Hematopoietic multipotent progenitor cell treated with erythropoietin and hydrocortisone succinate and interleukin-3 and kit ligand, for 15 days (in vitro differentiated cells): ENCODE measurements at regions not wholly inside any gene's neighbourhood (a gene's known extent, or its start where the extent isn't known, plus 50 kb on each side); places are given as distances from the start of the nearest gene placed in this dataset.
A peak's percentile ranks its signal among the peaks of the same experiment; 100 is the strongest.

Experiments
- DNase-seq: peaks from one replicate; pipeline ENCODE4 v3.0.0-alpha.2; 2015; ENCODE audit warnings: low spot score

GRCh38 chr22:48578138-48579042, 1249.3 kb downstream of the BRD1 start:
- DNase-seq, result no peak

- DNase-seq, result no peak
These were observed 1250.0 kb downstream of the BRD1 start for GRCh38 chr22:48577691-48578090.

- DNase-seq, result no peak
These were observed 1250.5 kb downstream of the BRD1 start for GRCh38 chr22:48577014-48577690.

- no peak for DNase-seq
These were observed 1251.2 kb downstream of the BRD1 start for GRCh38 chr22:48576333-48577013.

GRCh38 chr22:48575618-48576332, 1251.9 kb downstream of the BRD1 start:
- DNase-seq, result no peak

GRCh38 chr22:48574776-48575617, 1252.7 kb downstream of the BRD1 start:
- no peak for DNase-seq

GRCh38 chr22:48573766-48574165, 1253.9 kb downstream of the BRD1 start:
- no peak for DNase-seq

GRCh38 chr22:48572951-48573350, 1254.7 kb downstream of the BRD1 start:
- no peak for DNase-seq

- DNase-seq, result no peak
These were observed 1256.8 kb downstream of the BRD1 start for GRCh38 chr22:48570912-48571311.

GRCh38 chr22:48569476-48570233, 1258.0 kb downstream of the BRD1 start:
- no peak for DNase-seq

- DNase-seq, result no peak
These were observed 1258.8 kb downstream of the BRD1 start for GRCh38 chr22:48568736-48569330.

GRCh38 chr22:48567213-48567975, 1260.3 kb downstream of the BRD1 start:
- peak; percentile 12 for DNase-seq

- no peak for DNase-seq
These were observed 1260.9 kb downstream of the BRD1 start for GRCh38 chr22:48566741-48567140.

- no peak for DNase-seq
These were observed 1261.7 kb downstream of the BRD1 start for GRCh38 chr22:48565901-48566501.

- no peak for DNase-seq
These were observed 1262.7 kb downstream of the BRD1 start for GRCh38 chr22:48564995-48565394.

GRCh38 chr22:48563966-48564330, 1263.7 kb downstream of the BRD1 start:
- DNase-seq, result no peak

- no peak for DNase-seq
These were observed 1264.3 kb downstream of the BRD1 start for GRCh38 chr22:48563118-48563965.

- no peak for DNase-seq
These were observed 1266.0 kb downstream of the BRD1 start for GRCh38 chr22:48561676-48562075.
